CD4-positive, alpha-beta T cell treated with Interleukin-2 at 100 ng/mL for 4 hours (primary cell): ENCODE measurements at regions not wholly inside any gene's neighbourhood (a gene's known extent, or its start where the extent isn't known, plus 50 kb on each side); places are given as distances from the start of the nearest gene placed in this dataset.
A peak's percentile ranks its signal among the peaks of the same experiment; 100 is the strongest.

Experiments used
- DNase-seq: peaks from one replicate; pipeline ENCODE4 v3.0.0-alpha.2; 2020; ENCODE audit warnings: low spot score

DNA sequence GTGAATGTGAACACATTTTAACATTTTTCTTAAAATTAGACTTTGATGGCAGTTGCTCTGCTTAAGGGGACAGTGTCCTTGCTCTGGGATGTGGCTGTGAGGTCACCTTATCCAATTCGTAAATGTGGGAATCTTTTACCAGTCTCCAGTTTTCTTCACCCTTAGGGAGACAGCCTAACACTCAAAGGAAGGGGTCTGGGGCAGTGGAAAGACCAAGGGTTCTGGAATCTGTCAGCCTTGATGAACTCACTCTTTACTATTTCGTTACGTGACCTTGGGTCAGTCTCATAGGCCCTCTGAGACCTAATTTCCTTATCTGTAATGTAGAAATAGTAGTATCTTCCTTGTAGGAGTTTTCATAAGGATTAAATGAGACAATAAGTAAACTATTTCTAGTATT, 245.6 kb upstream of the ATP2B1 start:
- DNase-seq: no peak

DNA sequence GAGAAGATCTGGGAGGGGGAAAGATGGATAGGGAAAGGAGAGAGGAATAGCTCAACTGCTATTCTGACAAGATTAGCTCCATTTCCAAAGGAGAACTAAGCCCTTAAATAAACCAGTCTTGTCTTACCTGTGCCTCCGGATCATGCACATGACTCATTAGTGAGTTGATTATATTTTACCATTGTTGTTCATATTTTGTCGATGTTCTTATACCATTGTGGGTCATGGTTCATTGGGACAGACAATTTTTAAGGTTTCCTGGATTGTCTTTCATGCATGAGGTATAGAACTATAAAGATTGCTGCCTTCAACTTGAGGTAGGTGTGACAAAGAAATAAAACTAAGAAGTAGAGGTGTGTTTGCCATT, 243.0 kb upstream of the ATP2B1 start:
- no peak for DNase-seq

DNA sequence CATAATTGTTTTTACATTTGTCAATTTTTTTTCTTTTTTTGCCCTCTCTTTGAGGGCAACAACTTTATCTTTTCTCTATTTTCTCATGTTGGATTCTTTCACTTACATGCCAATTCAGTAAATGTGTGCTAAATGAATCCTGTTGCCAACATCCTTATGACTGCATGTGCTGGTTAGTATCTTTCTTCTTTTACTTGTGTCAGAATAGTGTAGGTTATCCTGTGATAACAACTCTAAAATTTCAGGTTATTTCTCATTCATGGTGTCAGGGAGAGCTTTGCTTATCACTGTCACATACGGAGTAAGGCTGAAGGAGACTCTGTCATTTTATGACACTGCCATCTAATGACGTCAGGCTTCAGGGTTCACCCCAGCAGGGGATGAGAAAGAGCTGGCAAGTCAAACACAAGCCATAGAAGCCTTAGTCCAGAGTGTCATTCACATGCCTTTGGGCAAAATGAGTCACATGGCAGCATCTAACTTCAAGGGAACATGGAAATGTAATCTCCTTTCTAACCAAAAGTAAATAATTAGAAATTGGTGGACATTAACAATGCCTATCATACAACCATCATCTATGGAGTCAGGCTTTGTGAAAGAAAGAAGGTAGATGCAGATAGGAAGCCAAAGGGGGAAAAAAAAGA, 242.5 kb upstream of the ATP2B1 start:
- DNase-seq: peak; percentile 48

DNA sequence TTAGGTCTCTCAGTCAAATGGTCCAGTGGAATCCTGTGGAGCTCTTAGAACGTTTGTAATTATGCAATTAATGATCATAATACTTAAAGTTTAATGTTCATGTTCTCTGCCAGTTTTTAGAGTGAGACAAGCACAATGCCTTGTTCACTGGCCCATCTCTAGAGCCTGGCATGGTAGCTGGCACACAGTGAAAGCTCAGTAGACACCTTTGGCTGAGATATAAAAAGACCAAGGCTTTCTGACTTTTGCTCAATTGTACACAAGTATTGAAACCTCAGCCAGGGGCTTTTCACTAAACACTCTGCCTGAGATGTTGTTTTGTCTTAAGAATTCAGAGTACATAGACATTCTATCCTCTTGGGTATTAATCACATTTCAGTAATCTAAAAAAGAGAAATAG, 241.8 kb upstream of the ATP2B1 start:
- DNase-seq: peak; percentile 60

DNA sequence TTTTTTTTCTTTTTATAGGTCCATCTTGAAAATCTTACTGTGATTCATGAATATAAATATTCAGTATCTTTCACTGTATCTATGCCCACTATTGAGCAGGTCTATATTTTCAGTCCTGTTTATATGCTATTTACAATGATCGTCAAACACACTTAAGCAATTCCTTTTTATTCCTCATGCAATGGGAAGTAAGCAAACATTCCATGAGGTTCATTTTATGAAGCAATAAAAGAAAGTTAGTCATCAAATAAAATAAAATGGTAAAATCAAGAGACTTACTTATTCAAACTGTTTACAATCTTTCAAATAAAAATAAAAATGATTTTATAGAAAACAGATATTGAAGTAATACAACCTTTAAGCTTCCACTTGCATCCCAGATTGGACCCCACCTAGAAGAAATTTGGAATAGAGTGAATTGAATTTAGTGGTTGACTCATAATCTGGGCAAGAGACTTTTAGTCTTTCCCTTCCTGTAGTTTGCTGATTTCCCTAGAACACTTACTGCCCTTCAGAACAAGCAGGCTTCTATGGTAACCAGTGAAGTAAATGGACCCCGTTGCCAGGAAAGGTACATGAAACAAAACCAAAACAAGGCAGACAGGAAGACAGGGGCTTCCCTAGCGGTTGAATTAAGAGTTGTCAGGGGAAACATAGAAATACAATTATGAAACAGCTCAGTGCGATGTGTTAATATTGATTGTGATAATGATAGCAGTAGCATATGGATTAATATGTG, 241.0 kb upstream of the ATP2B1 start:
- DNase-seq: peak; percentile 94

DNA sequence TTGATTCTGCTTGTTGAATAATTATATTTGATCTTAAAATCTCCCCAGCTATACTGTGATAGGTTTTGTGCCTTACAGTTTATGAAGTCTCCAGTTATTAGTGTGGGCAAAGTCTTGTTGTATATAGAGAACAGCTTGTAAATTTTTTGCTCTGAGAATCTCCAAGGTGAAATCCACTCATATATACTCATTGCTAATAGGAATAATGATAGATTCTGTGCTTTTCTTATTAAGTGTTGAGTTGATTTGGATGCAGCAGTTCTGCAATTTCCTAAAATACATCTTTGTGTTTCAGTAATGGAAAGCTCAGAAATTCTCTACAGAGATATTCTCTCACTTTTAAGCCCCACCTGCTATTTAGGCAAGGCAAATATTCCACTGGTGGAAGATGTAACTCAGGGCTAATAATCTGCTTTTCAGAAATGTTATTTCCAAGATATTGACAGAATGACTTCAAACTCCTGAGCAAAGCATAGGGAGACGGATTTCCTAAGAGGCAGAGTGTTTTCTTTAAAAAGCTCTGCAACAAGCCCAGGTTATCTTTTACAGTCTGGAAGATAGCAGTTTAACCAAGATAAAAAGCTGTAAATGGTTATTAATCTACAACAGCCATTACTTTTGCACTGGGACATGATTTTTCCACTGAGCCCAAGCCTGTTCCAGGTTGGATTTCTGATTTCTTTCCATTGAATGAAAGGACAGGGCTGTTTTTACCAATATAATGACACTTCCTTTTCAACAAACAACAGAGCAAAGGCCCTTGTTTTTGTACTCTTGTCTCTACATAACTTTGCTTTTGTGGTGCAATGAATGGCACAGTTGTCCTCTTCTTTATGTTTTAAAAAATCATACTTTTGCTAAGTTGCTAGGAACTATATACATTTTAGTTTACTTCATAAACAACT, 239.9 kb upstream of the ATP2B1 start:
- no peak for DNase-seq

DNA sequence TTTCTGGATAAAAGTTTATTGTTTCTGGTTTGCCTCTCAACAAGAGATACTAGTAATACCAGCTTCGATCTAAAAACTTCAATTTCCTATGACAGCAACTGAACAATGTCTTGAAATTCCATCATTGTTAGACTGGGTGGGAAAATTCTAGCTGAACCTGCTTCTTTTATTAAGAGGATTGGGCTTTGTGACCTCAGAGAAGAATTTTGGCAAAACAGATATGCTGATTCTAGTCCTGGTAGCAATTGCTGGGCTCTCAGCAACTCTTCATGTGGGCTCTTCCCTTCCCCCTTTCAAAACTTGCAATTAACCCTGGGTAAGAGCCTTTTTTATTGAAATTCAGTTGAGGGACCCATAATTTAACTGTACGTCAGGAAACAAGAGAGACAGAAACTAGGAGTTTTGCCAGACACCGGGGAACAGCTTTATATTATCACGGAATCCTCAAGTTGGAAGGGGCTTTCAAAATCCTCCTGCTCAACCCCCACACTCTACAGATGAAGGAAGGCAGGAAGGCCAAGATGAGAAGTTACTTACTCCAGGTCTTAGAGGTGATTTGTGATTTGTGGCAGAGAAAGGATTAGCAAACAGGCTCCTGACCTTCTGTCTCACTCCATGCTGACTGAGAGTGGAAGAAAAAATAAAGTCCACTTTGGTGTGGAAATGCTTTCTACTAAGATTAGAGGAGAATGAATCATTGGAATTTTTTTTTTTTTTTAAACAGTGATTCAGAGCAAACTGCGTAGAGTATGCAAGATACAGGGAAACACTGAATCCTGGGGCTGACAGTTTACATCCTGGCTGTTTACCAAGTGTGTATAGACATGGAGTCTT, 239.0 kb upstream of the ATP2B1 start:
- DNase-seq: peak; percentile 52

DNA sequence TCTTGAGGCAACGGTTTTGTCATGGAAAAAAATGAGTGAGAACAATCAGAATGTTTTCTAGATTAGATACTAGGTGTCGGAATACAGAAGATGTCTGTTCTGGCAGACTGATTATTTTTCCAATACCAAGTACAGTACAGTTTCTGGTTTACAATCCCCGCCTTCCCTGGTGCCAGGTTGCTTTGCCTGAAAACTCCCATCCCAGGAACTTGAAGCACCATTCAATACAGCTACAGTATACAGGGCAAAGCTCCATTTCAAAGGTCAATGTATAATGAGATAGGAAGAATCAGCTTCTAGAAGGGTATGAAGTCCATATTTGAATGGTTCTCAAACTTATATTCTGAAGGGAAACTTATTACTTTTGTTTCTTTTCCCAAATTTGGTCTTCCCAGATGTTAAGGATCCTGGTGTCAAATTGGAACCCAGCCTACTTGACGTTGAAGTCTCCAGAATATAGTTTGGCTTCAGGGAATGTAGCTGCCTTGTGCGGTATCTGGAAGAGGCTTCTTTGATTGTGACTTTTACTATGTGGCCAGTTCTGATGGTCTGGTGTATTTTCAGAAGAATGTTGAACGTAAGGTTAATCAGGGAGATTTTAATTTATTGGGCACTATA, 238.0 kb upstream of the ATP2B1 start:
- no peak for DNase-seq

DNA sequence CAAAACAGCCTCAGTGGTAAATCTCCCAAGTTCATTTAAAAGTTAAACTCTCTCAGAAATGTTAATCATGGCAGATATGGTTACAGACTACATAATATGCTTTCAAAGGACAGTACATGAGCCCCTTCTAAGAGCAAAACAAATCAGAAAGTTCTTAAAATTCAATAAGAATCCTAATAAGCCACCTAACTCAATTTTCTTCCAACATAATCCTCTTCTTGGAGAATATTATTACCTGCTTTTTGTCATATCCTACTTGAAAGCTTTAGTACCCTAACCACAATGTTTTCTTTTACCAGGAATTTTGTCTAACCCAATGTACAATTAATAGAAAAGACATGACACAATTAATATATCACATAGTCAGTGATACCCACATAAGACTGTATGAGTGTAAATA, 236.5 kb upstream of the ATP2B1 start:
- DNase-seq: peak; percentile 43

DNA sequence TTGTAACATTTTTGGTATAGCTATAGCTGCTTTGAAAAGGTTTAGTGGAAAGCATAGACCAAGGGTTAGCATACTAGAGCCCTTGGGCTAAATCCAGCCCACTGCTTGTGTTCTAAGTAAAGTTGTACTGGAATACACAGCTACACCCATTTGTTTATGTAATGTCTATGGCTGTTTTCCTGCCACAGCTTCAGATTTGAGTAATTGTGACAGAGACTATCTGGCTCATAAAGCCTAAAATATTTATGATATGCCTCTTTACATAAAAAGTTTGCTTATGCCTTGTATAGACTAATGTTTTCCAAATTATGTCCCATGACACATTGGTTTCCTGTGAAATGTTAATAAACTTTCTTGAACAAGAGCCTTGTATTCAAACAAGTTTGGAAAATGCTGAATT, 234.8 kb upstream of the ATP2B1 start:
- no peak for DNase-seq

DNA sequence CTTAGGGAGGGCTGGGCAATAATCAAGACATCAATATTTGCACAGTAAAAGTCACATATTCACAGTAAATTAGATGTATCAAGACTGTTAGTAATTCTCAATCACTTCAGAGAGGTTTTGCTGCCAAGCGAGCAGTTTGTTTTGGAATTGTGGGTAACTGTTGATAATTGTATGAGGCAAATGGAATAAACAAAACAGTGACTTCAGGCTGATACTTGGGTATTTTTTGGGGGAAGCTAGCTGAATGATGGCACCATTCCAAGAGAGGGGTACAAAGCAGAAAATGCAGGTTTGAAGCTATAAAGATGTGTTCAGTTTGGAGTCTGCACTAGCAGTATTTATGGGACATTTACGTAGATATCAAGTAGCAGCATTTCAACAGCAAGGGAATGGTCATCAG, 232.8 kb upstream of the ATP2B1 start:
- DNase-seq: no peak

DNA sequence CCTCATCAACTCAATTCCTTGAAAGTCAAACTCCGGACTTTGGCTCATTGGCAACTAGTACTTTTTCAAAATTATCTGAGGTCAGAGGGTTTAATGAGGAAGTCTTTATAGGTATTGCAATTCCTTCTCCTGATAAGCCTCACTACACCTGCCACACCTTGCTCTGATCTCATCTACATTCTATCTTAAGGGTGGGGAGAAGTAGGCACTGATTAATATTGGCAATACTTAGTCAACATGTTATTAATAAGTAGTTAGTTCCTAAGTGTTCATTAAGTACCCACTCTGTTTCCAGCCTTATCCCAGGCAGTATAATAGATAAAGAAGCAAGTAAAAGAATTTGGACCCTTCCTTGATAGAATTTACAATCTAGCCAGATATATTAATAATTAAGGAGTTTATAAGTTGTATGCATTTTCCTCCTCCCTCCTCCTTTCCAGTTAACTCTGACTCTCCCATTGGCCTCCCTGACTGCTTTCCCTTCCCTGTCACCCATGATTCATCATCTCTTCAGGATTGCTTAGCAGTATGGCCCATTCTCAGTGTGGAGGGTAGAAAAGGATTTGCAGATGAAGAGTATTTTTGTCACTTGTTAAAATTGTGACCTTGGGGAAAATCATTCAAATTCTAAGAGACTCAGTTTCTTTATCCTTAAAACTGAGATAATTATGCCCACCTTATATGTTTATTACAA, 231.0 kb upstream of the ATP2B1 start:
- no peak for DNase-seq

DNA sequence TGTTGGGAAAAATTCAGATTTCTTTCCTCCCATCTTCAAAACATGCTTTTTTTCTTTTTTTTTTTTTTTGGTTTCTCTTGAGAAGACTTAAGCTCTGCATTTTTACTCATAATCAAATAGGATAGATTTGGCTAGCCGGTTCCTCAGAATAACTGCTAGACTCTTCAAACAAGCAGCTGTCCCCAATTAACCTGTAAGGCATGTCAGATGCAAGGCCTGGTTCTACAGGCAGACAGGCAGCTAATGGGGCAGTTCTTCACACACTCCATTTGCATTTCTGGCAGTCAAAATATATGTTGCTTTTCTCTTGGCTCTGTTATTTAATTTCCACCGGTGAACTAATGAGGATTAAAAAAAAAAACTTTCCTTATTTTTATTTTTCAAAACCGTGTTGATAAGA, 228.0 kb upstream of the ATP2B1 start:
- no peak for DNase-seq

DNA sequence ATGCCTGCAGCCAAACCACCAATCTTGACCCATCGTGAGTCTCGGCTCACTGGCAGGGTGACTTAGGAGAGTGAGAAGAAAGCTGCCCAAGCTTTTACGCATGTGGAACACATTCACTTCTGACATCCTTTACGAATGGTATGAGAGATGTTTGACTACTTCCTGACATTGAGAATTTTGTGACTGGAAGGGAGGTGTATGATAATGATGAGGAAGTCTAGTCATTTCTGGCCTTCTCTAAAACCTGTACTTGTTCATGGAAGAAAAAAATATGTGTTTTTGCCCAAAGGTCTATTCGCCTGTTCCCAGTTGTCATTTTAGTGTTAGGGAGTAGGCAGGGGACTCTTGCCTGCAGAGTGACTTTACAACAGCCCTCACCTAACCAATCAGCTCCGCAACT, 227.2 kb upstream of the ATP2B1 start:
- no peak for DNase-seq

DNA sequence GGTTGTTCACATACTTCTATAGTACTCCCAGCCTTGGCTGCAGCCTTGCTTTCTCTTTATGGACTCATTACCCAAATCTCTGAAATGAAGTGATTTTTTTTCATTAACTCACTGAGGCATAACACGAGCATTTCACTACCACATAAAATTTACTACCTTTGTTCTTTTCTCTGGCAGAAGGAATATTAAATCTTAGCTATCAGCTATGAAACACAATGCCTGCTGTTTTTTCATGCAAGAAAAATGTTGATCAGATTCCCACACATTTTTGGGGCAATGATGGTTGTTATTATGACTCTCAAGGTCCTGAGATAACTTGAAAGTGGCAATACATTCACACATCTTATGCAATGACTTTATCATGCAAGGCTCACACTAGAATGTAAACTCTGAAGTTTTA, 225.3 kb upstream of the ATP2B1 start:
- DNase-seq: no peak

DNA sequence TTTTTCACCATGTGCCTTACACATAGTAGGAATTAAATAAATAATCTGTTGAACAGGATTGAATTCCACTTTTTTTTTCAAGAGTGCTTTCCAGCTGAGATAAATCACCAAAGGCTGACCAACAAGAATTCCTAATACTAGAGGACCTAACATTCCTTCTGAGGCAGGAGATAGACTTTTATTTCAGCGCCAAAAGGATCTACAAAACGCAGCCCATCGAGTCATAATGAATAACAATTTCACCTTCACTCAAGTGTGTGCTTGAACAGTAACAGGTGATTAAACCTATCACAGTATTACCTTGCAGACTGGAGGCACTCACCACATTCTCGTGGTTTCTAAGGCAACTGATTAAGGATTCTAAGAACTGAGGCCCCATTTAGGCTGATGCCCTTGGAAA, 224.3 kb upstream of the ATP2B1 start:
- DNase-seq: peak; percentile 67

DNA sequence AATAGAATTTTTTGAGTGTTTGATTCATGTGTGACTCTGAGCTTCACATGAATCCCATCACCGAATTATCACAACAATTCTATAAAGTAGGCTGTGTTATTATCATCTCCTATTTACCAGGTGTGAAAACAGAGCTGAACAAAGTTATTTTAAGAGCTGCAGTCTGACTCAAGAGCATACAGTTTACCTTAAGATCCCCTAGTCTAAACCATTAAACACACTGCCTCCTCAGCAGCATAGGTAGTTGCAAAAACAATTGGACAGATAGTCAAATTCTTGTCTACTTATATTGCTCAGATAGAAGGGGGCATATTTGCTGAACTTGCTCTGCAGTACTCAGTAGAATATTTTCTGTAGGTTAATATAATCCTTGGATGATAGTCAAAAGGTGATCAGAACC, 219.8 kb upstream of the ATP2B1 start:
- DNase-seq: no peak

DNA sequence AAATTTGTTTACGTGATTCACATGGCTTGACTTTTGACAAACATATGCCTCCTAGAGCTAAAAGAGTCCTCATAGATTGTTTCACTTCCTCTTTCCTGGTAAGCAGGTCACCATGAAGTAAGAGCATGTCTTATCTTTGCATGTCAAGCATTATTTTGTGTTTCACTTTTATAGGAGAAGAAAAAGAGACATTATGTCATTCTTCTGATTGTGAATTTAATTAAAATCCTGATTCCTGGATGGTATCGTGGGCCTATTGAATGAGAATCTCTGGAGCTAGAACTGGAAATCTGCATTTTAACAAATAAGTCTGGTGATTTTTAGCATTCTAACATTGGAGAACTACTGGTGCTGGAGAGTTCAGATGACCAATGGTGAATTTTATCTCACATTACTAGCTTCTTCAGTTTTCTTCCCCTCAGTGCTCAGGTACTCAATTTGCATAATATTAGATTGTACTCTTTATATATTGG, 218.6 kb upstream of the ATP2B1 start:
- no peak for DNase-seq

DNA sequence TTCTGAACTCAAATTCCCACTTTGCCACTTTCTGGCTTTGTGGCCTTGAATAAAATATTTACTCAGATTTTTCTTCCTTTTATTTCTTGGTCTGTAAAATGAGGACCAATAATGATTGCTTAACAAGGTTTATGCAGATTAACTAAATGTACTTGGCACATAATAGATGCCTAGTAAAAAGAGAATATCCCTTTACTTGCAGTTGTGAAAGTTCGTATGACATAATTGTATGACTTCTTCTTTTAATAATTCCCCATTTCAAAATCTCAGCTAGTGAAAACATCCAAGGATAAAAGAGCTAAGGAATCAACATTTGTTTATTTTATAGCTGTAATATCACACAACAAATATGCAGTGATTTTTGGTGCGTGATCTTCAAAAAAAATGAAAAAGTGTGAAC, 215.6 kb upstream of the ATP2B1 start:
- no peak for DNase-seq

DNA sequence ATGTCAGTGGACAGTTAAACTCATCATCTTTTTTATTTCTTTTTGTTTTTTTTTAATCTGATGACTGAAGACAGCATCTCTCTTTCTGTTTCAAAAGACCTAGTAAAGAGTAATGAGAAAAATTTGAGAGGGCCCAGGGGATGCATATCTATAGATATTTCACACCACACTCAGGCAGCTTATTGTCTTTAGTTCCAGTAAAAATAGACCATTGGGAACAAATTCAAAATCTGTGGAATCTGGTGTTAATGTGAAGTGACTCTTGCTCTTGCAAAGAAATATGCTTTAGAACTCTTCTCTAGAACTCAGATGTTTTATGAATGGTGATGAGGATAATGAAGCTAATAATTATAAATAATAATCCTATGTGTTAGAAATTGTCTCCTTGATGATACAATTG, 214.5 kb upstream of the ATP2B1 start:
- no peak for DNase-seq

DNA sequence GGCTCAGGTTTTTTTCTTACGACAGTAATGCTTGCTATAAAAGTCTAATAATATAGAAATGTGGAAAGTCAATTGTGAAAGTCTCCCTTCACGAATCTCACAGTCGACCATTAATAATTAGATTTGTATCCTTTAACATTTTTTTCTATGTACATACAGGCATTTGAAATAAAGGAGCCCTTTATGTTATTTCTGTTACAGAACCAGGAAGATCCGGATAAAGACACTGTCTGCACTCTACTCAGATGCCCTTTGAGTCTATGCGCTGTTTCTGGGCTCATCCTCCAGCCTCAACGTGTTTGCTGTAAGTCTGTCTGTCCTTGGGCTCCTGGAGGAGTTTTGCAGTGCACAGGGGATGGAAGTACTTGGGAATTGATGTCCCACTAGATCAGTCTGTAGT, 212.2 kb upstream of the ATP2B1 start:
- DNase-seq: no peak
